ENCODE measurements at regions not wholly inside any gene's neighbourhood (a gene's known extent, or its start where the extent isn't known, plus 50 kb on each side); places are given as distances from the start of the nearest gene placed in this dataset.

DNA sequence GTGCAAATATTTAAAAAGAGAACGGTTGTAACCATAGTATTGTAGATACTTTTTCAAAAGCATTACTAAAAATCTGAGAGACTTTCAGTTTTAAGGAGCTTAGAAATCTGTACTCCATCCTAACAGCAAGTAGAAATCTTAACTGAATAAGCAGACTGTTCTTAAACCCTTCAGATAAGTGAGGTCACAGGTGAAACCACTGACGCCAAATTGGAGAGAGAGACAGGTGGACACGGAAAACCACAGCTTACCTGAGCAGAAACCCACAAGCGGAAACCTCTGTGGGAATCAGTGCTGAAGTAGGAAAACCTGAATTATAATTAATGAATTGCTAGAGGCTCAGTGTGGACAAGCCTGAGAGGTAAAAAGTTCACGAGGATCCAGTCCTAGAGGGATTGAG, 959.4 kb upstream of the CELF4 start:
- TF ChIP-seq, protein P1, sequence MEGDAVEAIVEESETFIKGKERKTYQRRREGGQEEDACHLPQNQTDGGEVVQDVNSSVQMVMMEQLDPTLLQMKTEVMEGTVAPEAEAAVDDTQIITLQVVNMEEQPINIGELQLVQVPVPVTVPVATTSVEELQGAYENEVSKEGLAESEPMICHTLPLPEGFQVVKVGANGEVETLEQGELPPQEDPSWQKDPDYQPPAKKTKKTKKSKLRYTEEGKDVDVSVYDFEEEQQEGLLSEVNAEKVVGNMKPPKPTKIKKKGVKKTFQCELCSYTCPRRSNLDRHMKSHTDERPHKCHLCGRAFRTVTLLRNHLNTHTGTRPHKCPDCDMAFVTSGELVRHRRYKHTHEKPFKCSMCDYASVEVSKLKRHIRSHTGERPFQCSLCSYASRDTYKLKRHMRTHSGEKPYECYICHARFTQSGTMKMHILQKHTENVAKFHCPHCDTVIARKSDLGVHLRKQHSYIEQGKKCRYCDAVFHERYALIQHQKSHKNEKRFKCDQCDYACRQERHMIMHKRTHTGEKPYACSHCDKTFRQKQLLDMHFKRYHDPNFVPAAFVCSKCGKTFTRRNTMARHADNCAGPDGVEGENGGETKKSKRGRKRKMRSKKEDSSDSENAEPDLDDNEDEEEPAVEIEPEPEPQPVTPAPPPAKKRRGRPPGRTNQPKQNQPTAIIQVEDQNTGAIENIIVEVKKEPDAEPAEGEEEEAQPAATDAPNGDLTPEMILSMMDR (IDR thresholded peaks at IDR 0.05), result no peak
- no peak for TF ChIP-seq POLR2A (IDR thresholded peaks at IDR 0.05)
- TF ChIP-seq EP300 (IDR thresholded peaks at IDR 0.05), result no peak
- no peak for TF ChIP-seq POLR2AphosphoS5 (IDR thresholded peaks at IDR 0.05)
